ENCODE measurements at regions not wholly inside any gene's neighbourhood (a gene's known extent, or its start where the extent isn't known, plus 50 kb on each side); places are given as distances from the start of the nearest gene placed in this dataset.

GRCh38 chr13:21757763-21758162 lies 86.9 kb downstream of the FGF9 start:
- DNase-seq = no peak

- DNase-seq = no peak
Observed at GRCh38 chr13:21758441-21758840, 87.6 kb downstream of the FGF9 start.

- DNase-seq = no peak
Observed at GRCh38 chr13:21759463-21759862, 88.6 kb downstream of the FGF9 start.

- DNase-seq = no peak
Observed at GRCh38 chr13:21759911-21760310, 89.0 kb downstream of the FGF9 start.

GRCh38 chr13:21761770-21762169 lies 90.9 kb downstream of the FGF9 start:
- no peak for DNase-seq

GRCh38 chr13:21762512-21762911 lies 91.6 kb downstream of the FGF9 start:
- DNase-seq = no peak

- no peak for DNase-seq
Observed at GRCh38 chr13:21767032-21767431, 96.2 kb downstream of the FGF9 start.

- no peak for DNase-seq
Observed at GRCh38 chr13:21771075-21771474, 100.2 kb downstream of the FGF9 start.

- DNase-seq = peak; percentile 69
Observed at GRCh38 chr13:21777166-21777565, 106.3 kb downstream of the FGF9 start.

GRCh38 chr13:21777813-21778212 lies 106.9 kb downstream of the FGF9 start:
- no peak for DNase-seq

GRCh38 chr13:21782736-21783135 lies 111.9 kb downstream of the FGF9 start:
- DNase-seq = no peak

- no peak for DNase-seq
Observed at GRCh38 chr13:21785990-21786389, 115.1 kb downstream of the FGF9 start.

GRCh38 chr13:21796066-21796465 lies 125.2 kb downstream of the FGF9 start:
- no peak for DNase-seq

- no peak for DNase-seq
Observed at GRCh38 chr13:21796775-21797514, 126.1 kb downstream of the FGF9 start.

GRCh38 chr13:21797736-21798135 lies 126.9 kb downstream of the FGF9 start:
- no peak for DNase-seq

- DNase-seq = no peak
Observed at GRCh38 chr13:21798181-21798580, 127.3 kb downstream of the FGF9 start.

GRCh38 chr13:21799671-21800070 lies 128.8 kb downstream of the FGF9 start:
- no peak for DNase-seq

GRCh38 chr13:21800837-21801616 lies 130.2 kb downstream of the FGF9 start:
- no peak for DNase-seq

GRCh38 chr13:21805733-21806132 lies 134.9 kb downstream of the FGF9 start:
- no peak for DNase-seq

- DNase-seq = no peak
Observed at GRCh38 chr13:21812192-21812626, 141.3 kb downstream of the FGF9 start.

- DNase-seq = no peak
Observed at GRCh38 chr13:21813110-21813509, 142.2 kb downstream of the FGF9 start.

GRCh38 chr13:21813844-21814243 lies 143.0 kb downstream of the FGF9 start:
- DNase-seq = no peak

GRCh38 chr13:21814604-21815003 lies 143.7 kb downstream of the FGF9 start:
- no peak for DNase-seq

- no peak for DNase-seq
Observed at GRCh38 chr13:21817878-21818277, 147.0 kb downstream of the FGF9 start.
